K562 (cell line): ENCODE measurements at regions not wholly inside any gene's neighbourhood (a gene's known extent, or its start where the extent isn't known, plus 50 kb on each side); places are given as distances from the start of the nearest gene placed in this dataset.

Experiments
- ATAC-seq: fragments of 200-7000 bp; cut with Tn5 transposase; 3 replicates; pipeline ENCODE4 v1.9.1; 2020; ENCODE audit warnings: moderate library complexity
- BruUV-seq: library from RNA; stranded (reverse); fragments of 400-500 nt; replicated peaks from 2 replicates; lab custom pipeline; 2021; lab: Mats Ljungman, UMichigan
- CTCF ChIA-PET: fragments of 300-600 bp; formaldehyde crosslinking; extraction: SDS; loops from one replicate; lab custom pipeline; 2021; ENCODE audit warnings: low intra/inter-chr PET ratio; lab: Yijun Ruan, JAX
- POLR2A ChIA-PET: fragments of 300-600, 350-650 bp; sonication (Branson Sonifier 250); formaldehyde crosslinking; extraction: SDS; loops from one replicate; lab custom pipeline; 2021; ENCODE audit warnings: antibody characterized with exemption, inconsistent platforms; lab: Yijun Ruan, JAX
- DNase-seq, 4 experiments: peaks; one replicate each; pipeline versions ENCODE4 v3.0.0 to v3.0.0-alpha.2; 2011 to 2018; ENCODE audit warnings: low spot score in 3 of 4, mixed read lengths in 3 of 4; ENCODE audit errors: extremely low read depth in 1 of 4
- FAIRE-seq: peaks from 2 replicates; lab custom pipeline; 2011; peaks lifted over from hg19 to GRCh38; lab: Jason Lieb, UNC
- H2AFZ ChIP-seq: 2 replicates; pipeline ENCODE4 v1.6.0; 2011; ENCODE audit warnings: low read depth, low read length, control low read depth, inconsistent platforms
- H3K27ac ChIP-seq: fragments of 200-600 bp; 3 replicates; pipeline ENCODE4 v1.8.0; 2011; ENCODE audit warnings: low read depth, mild to moderate bottlenecking, control low read depth, inconsistent platforms, low read length, moderate library complexity, mixed read lengths; ENCODE audit errors: extremely low read depth
- H3K27me3 ChIP-seq, 2 experiments: fragments of 300-600 bp in 1 of 2; 2 replicates in 1 of 2; 3 replicates in 1 of 2; pipeline versions ENCODE4 v1.6.0 to v1.8.0; 2011; ENCODE audit warnings: inconsistent platforms in 2 of 2, low read length in 2 of 2, mild to moderate bottlenecking in 1 of 2, mixed read lengths in 1 of 2, moderate library complexity in 1 of 2; ENCODE audit not compliant: control insufficient read depth in 2 of 2, insufficient read depth in 2 of 2
- H3K36me3 ChIP-seq: fragments of 300-600 bp; 3 replicates; pipeline ENCODE4 v1.8.0; 2011; ENCODE audit warnings: mild to moderate bottlenecking, low read length, inconsistent platforms; ENCODE audit not compliant: control insufficient read depth, insufficient read depth
- H3K4me1 ChIP-seq, 2 experiments: fragments of 200-600 bp in 1 of 2; replicated peaks in 1 of 2; 2 replicates in 1 of 2; 3 replicates in 1 of 2; pipeline versions ENCODE4 v1.5.1 to v1.8.0; 2011; ENCODE audit warnings: inconsistent platforms in 2 of 2, low read length in 2 of 2, mild to moderate bottlenecking in 1 of 2, mixed read lengths in 1 of 2, moderate library complexity in 1 of 2; ENCODE audit not compliant: control insufficient read depth in 2 of 2, insufficient read depth in 2 of 2
- H3K4me2 ChIP-seq: 2 replicates; pipeline ENCODE4 v1.6.1; 2011; ENCODE audit warnings: low read length, control low read depth, inconsistent platforms, mixed read lengths; ENCODE audit not compliant: insufficient read depth
- H3K4me3 ChIP-seq: fragments of 200-600 bp; sonication (generic), shearing (Covaris generic); 2 replicates; pipeline ENCODE4 v1.5.1; 2016; ENCODE audit warnings: control low read depth, inconsistent platforms
- H3K79me2 ChIP-seq: fragments of 200-600 bp; 3 replicates; pipeline ENCODE4 v1.8.0; 2011; ENCODE audit warnings: low read length, inconsistent platforms; ENCODE audit not compliant: control insufficient read depth, insufficient read depth
- H3K9ac ChIP-seq, 2 experiments: 2 replicates each; pipeline versions ENCODE4 v1.6.0 to v1.6.1; 2011; ENCODE audit warnings: low read depth in 2 of 2, low read length in 2 of 2, control low read depth in 1 of 2, inconsistent platforms in 1 of 2, mild to moderate bottlenecking in 1 of 2, mixed read lengths in 1 of 2; ENCODE audit not compliant: insufficient read depth in 1 of 2
- H3K9me1 ChIP-seq: one replicate; pipeline ENCODE4 v1.6.0; 2011; ENCODE audit warnings: inconsistent platforms, mild to moderate bottlenecking, low read length, moderate library complexity; ENCODE audit not compliant: control insufficient read depth, insufficient read depth
- H3K9me3 ChIP-seq: replicated peaks from 2 replicates; pipeline ENCODE4 v1.5.1; 2011; ENCODE audit warnings: low read depth, low read length, inconsistent platforms; ENCODE audit not compliant: control insufficient read depth, insufficient read depth
- H4K20me1 ChIP-seq: replicated peaks from 2 replicates; pipeline ENCODE4 v1.6.1; 2011; ENCODE audit warnings: low read length, inconsistent platforms, mixed read lengths; ENCODE audit not compliant: control insufficient read depth, insufficient read depth
- EHMT2 ChIP-seq: fragments of 450-650 bp; IDR thresholded peaks from 2 replicates; pipeline ENCODE4 v1.6.1; 2018; ENCODE audit warnings: antibody characterized with exemption
- TCF7 ChIP-seq: sonication (generic); IDR thresholded peaks from 2 replicates; pipeline ENCODE4 v1.6.1; 2016; ENCODE audit warnings: antibody characterized with exemption, borderline replicate concordance
- TSHZ1 ChIP-seq: fragments of 250-450 bp; sonication (Bioruptor Pico); IDR thresholded peaks from 2 replicates; pipeline ENCODE4 v1.4.0; 2020; ENCODE audit warnings: mild to moderate bottlenecking, moderate library complexity
- ZNF449 ChIP-seq: fragments of 250-450 bp; sonication (Bioruptor Pico); IDR thresholded peaks from 2 replicates; pipeline ENCODE4 v1.8.0; 2022; ENCODE audit warnings: moderate library complexity, mild to moderate bottlenecking, inconsistent platforms
- ZNF766 ChIP-seq: fragments of 200-800 bp; sonication (Bioruptor generic); conservative IDR thresholded peaks from 2 replicates; pipeline ENCODE4 v1.6.1; 2016; ENCODE audit warnings: missing genetic modification characterization, missing compliant biosample characterization
- WGBS: fragments of 100-300 bp; shearing (Covaris generic); methylation state at CpG from one replicate; pipeline ENCODE4 v1.1.6; 2016; ENCODE audit warnings: low coverage, mixed read lengths; ENCODE audit not compliant: insufficient coverage; ENCODE audit errors: missing lambda C conversion rate; 5-methylcytosine and 5-hydroxymethylcytosine counted together
- in situ Hi-C: fragments of 300-500 bp; cut with MboI; formaldehyde crosslinking; loops from 4 replicates; pipeline ENCODE4 v1.15.0; 2018; ENCODE audit warnings: inconsistent platforms, mixed read lengths
- intact Hi-C: fragments of 100-400 bp; cut with micrococcal nuclease; formaldehyde crosslinking; loops from 2 replicates; pipeline ENCODE4 v1.14.2; 2022

GRCh38 chr18:22486667-22487066 is 69.0 kb upstream of the CTAGE1 start:
- H3K9me1 ChIP-seq, result no peaks in the 10 kb centered on the region
- H3K27me3 ChIP-seq, result no peaks in the 10 kb centered on the region
- H3K4me1 ChIP-seq, result peaks cover 0 to 22% of the 10 kb centered on the region in 2 experiments; a peak in 3 of 5 replicates
- POLR2A ChIA-PET, result interaction anchor here (0.5 to 1.1 kb wide), 3 partner anchors 12 to 155 kb away, joined by 3 to 5 read pairs (median 3); no protein-coding TSS in a partner anchor
- H2AFZ ChIP-seq, result no peak overlapping the region
- CTCF ChIA-PET, result no interaction called here
- TF ChIP-seq ZNF449 (CRISPR knock-in tag), result no peak
- TF ChIP-seq TSHZ1 (CRISPR knock-in tag), result no peak
- TF ChIP-seq TCF7, result no peak
- TF ChIP-seq ZNF766 (CRISPR knock-in tag), result no peak
- TF ChIP-seq EHMT2, result no peak
- DNase-seq, result peak in 1 of 4 experiments; percentile 5
- no peak for FAIRE-seq
- no peak overlapping the region for H3K4me3 ChIP-seq
- H3K4me2 ChIP-seq, result no peak overlapping the region
- no peak overlapping the region for H3K9ac ChIP-seq
- H4K20me1 ChIP-seq, result no peaks in the 10 kb centered on the region
- H3K79me2 ChIP-seq, result no peaks in the 10 kb centered on the region
- no peak for ATAC-seq
- H3K36me3 ChIP-seq, result no peaks in the 10 kb centered on the region
- H3K9me3 ChIP-seq, result no peaks in the 10 kb centered on the region
- H3K27ac ChIP-seq, result no peak overlapping the region
- 0% methylated on average over 1 of the region's 1 CpG for WGBS
- BruUV-seq, result no TSS peak
- in situ Hi-C loops (no loop called here), intact Hi-C loops (no loop called here)
